ENCODE measurements at regions not wholly inside any gene's neighbourhood (a gene's known extent, or its start where the extent isn't known, plus 50 kb on each side); places are given as distances from the start of the nearest gene placed in this dataset.

- Histone ChIP-seq H3K27ac (no peak overlapping the region), H3K36me3 (replicated peaks in 1 of 2; ENCODE audit: insufficient read depth in 1 of 2, low read depth in 2 of 2) (no peaks in the 10 kb centered on the region), H3K4me1 (peaks cover 5% of the 10 kb centered on the region), H3K9me3 (no peaks in the 10 kb centered on the region), H3K27me3 (no peaks in the 10 kb centered on the region), H3K4me3 (no peak overlapping the region)
- intact Hi-C loops (cut with DNase I), result no loop called here
- TF ChIP-seq POLR2A (IDR thresholded peaks at IDR 0.05) (no peak), CTCF (IDR thresholded peaks at IDR 0.05) (no peak)
- ATAC-seq (no peak), DNase-seq (no peak)
- WGBS, 2 donors, result 93 to 96% methylated on average over 3 of the region's 3 CpGs
These were observed 204.5 kb downstream of the PHLDA1 start for GRCh38 chr12:75827061-75827460.

- Histone ChIP-seq H3K36me3 (replicated peaks in 1 of 2; ENCODE audit: insufficient read depth in 1 of 2, low read depth in 2 of 2) (no peaks in the 10 kb centered on the region), H3K4me1 (no peaks in the 10 kb centered on the region), H3K9me3 (no peaks in the 10 kb centered on the region), H3K27me3 (no peaks in the 10 kb centered on the region), H3K27ac (no peak overlapping the region), H3K4me3 (no peak overlapping the region)
- WGBS, 2 donors, result 75 to 79% methylated on average over 4 of the region's 4 CpGs
- ATAC-seq (no peak), DNase-seq (no peak)
- TF ChIP-seq CTCF (IDR thresholded peaks at IDR 0.05) (no peak), POLR2A (IDR thresholded peaks at IDR 0.05) (no peak)
- intact Hi-C loops (cut with DNase I), result no loop called here
These were observed 205.9 kb downstream of the PHLDA1 start for GRCh38 chr12:75825686-75826085.

- DNase-seq (no peak), ATAC-seq (no peak)
- Histone ChIP-seq H3K27me3 (no peaks in the 10 kb centered on the region), H3K36me3 (replicated peaks in 1 of 2; ENCODE audit: insufficient read depth in 1 of 2, low read depth in 2 of 2) (no peaks in the 10 kb centered on the region), H3K9me3 (no peaks in the 10 kb centered on the region), H3K4me3 (no peak overlapping the region), H3K27ac (no peak overlapping the region), H3K4me1 (no peaks in the 10 kb centered on the region)
- 69 to 90% methylated on average over 1 of the region's 1 CpG for WGBS, 2 donors
- TF ChIP-seq CTCF (IDR thresholded peaks at IDR 0.05) (no peak), POLR2A (IDR thresholded peaks at IDR 0.05) (no peak)
- intact Hi-C loops (cut with DNase I), result no loop called here
These were observed 208.1 kb downstream of the PHLDA1 start for GRCh38 chr12:75823475-75823874.

GRCh38 chr12:75822416-75822815, 209.2 kb downstream of the PHLDA1 start:
- H3K9me3 ChIP-seq, result no peaks in the 10 kb centered on the region
- H3K27me3 ChIP-seq, result no peaks in the 10 kb centered on the region
- 88 to 96% methylated on average over 3 of the region's 3 CpGs for WGBS, 2 donors
- H3K27ac ChIP-seq, result no peak overlapping the region
- no peaks in the 10 kb centered on the region for H3K4me1 ChIP-seq
- H3K4me3 ChIP-seq, result no peak overlapping the region
- ATAC-seq, result no peak
- intact Hi-C loops (cut with DNase I), result no loop called here
- no peak for TF ChIP-seq CTCF (IDR thresholded peaks at IDR 0.05)
- no peak for TF ChIP-seq POLR2A (IDR thresholded peaks at IDR 0.05)
- no peaks in the 10 kb centered on the region for H3K36me3 ChIP-seq (replicated peaks in 1 of 2; ENCODE audit: insufficient read depth in 1 of 2, low read depth in 2 of 2)
- no peak for DNase-seq

- peak in 1 of 4 donors; percentile 14 for DNase-seq
- Histone ChIP-seq H3K36me3 (replicated peaks in 1 of 2; ENCODE audit: insufficient read depth in 1 of 2, low read depth in 2 of 2) (no peaks in the 10 kb centered on the region), H3K4me1 (no peaks in the 10 kb centered on the region), H3K9me3 (no peaks in the 10 kb centered on the region), H3K4me3 (no peak overlapping the region), H3K27me3 (no peaks in the 10 kb centered on the region), H3K27ac (no peak overlapping the region)
- 87 to 95% methylated on average over 10 of the region's 10 CpGs for whole genome bisulfite sequencing, 2 donors
- ATAC-seq, result no peak
- TF ChIP-seq POLR2A (IDR thresholded peaks at IDR 0.05) (no peak), CTCF (IDR thresholded peaks at IDR 0.05) (no peak)
- intact Hi-C loops (cut with DNase I), result no loop called here
These were observed 210.6 kb downstream of the PHLDA1 start for GRCh38 chr12:75820848-75821578.

All from body of pancreas (tissue), 4 donors.